Smooth muscle cell (in vitro differentiated cells): ENCODE measurements at regions not wholly inside any gene's neighbourhood (a gene's known extent, or its start where the extent isn't known, plus 50 kb on each side); places are given as distances from the start of the nearest gene placed in this dataset.

Experiments used
- DNase-seq: peaks from one replicate; lab custom pipeline; 2025; ENCODE audit not compliant: unreplicated experiment; lab: John Stamatoyannopoulos, UW
- H2AFZ ChIP-seq: fragments of 200-600 bp; sonication (generic); 2 replicates; pipeline ENCODE4 v1.6.0; 2016; ENCODE audit warnings: antibody characterized with exemption, low read depth, mild to moderate bottlenecking
- H3F3A ChIP-seq: fragments of 200-600 bp; sonication (generic); 2 replicates; pipeline ENCODE4 v1.6.0; 2017; ENCODE audit warnings: antibody characterized with exemption, low read depth
- H3K27ac ChIP-seq: fragments of 200-600 bp; sonication (generic); 2 replicates; pipeline ENCODE4 v1.5.1; 2016; ENCODE audit warnings: low read depth, mild to moderate bottlenecking
- H3K27me3 ChIP-seq: fragments of 200-600 bp; sonication (generic); 2 replicates; pipeline ENCODE4 v1.6.1; 2016; ENCODE audit warnings: low read depth, mild to moderate bottlenecking
- H3K36me3 ChIP-seq: fragments of 200-600 bp; sonication (generic); 2 replicates; pipeline ENCODE4 v1.5.1; 2016; ENCODE audit warnings: low read depth
- H3K4me1 ChIP-seq: fragments of 200-600 bp; sonication (generic); 2 replicates; pipeline ENCODE4 v1.5.1; 2016; ENCODE audit warnings: low read depth
- H3K4me2 ChIP-seq: fragments of 200-600 bp; sonication (generic); 2 replicates; pipeline ENCODE4 v1.6.0; 2016; ENCODE audit warnings: mild to moderate bottlenecking
- H3K4me3 ChIP-seq: fragments of 200-600 bp; sonication (generic); 2 replicates; pipeline ENCODE4 v1.5.1; 2016; ENCODE audit warnings: mild to moderate bottlenecking
- H3K79me2 ChIP-seq: fragments of 200-600 bp; sonication (generic); 2 replicates; pipeline ENCODE4 v1.6.0; 2016; ENCODE audit warnings: low read depth, mild to moderate bottlenecking
- H3K9ac ChIP-seq: fragments of 200-600 bp; sonication (generic); 2 replicates; pipeline ENCODE4 v1.6.0; 2016; ENCODE audit warnings: low read depth
- H3K9me3 ChIP-seq: fragments of 200-600 bp; sonication (generic); replicated peaks from 2 replicates; pipeline ENCODE4 v1.5.1; 2016; ENCODE audit warnings: low read depth
- H4K20me1 ChIP-seq: fragments of 200-600 bp; sonication (generic); 2 replicates; pipeline ENCODE4 v1.6.0; 2016; ENCODE audit warnings: low read depth
- WGBS: methylation state at CpG from one replicate; pipeline ENCODE4 v1.1.7; 2016; ENCODE audit warnings: low lambda C conversion rate; 5-methylcytosine and 5-hydroxymethylcytosine counted together
- TF ChIP-seq, protein P1 (sequence below): fragments of 200-600 bp; sonication (generic); IDR thresholded peaks from 2 replicates; pipeline ENCODE4 v1.5.1; 2017; ENCODE audit warnings: borderline replicate concordance, mild to moderate bottlenecking, antibody characterized with exemption; ENCODE audit not compliant: insufficient read depth, poor library complexity, severe bottlenecking

DNA sequence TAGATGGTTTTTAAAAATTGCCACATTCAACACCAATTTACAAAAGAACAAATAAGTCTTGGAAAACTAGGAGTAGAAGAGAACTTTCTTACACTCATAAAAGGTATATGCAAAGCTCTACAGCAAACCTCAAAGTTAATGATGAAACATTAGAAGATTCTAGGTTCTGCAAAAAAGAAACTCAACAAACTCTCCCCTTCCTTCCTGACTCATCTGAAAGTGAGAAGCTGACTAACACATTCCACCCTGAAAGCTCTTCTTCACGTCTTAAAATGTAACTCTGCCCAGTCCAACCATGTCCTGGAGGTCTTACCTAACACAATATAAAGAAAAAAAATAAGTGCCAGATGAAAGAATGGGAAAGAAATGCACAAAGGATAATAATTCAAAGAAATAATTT lies 218.9 kb upstream of the ISX start:
- DNase-seq: no peak
- Histone ChIP-seq H3K9me3 (no peaks in the 10 kb centered on the region), H3K9ac (no peak overlapping the region), H3K27me3 (no peaks in the 10 kb centered on the region), H3K36me3 (no peaks in the 10 kb centered on the region), H2AFZ (no peak overlapping the region), H3K4me3 (no peak overlapping the region), H3F3A (peaks cover 14% of the 10 kb centered on the region), H3K79me2 (no peaks in the 10 kb centered on the region), H3K4me1 (peaks cover 17% of the 10 kb centered on the region), H4K20me1 (no peaks in the 10 kb centered on the region), H3K4me2 (peak overlapping the region; percentile 20), H3K27ac (peak overlapping the region; percentile 91)
- WGBS: 2% methylated on average over 1 of the region's 1 CpG
- TF ChIP-seq, protein P1, sequence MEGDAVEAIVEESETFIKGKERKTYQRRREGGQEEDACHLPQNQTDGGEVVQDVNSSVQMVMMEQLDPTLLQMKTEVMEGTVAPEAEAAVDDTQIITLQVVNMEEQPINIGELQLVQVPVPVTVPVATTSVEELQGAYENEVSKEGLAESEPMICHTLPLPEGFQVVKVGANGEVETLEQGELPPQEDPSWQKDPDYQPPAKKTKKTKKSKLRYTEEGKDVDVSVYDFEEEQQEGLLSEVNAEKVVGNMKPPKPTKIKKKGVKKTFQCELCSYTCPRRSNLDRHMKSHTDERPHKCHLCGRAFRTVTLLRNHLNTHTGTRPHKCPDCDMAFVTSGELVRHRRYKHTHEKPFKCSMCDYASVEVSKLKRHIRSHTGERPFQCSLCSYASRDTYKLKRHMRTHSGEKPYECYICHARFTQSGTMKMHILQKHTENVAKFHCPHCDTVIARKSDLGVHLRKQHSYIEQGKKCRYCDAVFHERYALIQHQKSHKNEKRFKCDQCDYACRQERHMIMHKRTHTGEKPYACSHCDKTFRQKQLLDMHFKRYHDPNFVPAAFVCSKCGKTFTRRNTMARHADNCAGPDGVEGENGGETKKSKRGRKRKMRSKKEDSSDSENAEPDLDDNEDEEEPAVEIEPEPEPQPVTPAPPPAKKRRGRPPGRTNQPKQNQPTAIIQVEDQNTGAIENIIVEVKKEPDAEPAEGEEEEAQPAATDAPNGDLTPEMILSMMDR: no peak

DNA sequence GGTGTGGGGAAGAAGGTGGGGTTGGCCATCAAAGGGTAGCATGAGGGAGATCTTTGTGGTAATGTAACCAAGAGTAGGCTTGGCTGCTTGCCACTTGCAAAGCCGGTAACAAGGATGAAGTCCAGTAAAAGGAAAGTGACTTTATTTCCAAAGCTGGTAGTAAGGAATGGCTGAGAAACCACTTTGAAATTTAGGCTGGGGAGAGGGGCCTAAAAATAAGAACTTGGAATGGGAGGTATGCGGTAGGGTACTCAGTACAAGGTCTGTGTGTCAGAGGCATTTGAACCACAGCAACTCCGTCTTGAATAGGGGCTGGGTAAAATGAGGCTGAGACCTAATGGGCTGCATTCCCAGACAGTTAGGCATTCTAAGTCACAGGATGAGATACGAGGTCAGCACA lies 216.0 kb upstream of the ISX start:
- H4K20me1 ChIP-seq: no peaks in the 10 kb centered on the region
- TF ChIP-seq, protein P1: no peak
- H3K27me3 ChIP-seq: no peaks in the 10 kb centered on the region
- H3K9ac ChIP-seq: peak overlapping the region; percentile 45
- peak overlapping the region; percentile 47 for H3K4me2 ChIP-seq
- peaks cover 12% of the 10 kb centered on the region for H3K4me1 ChIP-seq
- WGBS: 5% methylated on average over 4 of the region's 4 CpGs
- no peaks in the 10 kb centered on the region for H3K9me3 ChIP-seq
- DNase-seq: no peak
- no peaks in the 10 kb centered on the region for H3K36me3 ChIP-seq
- no peak overlapping the region for H2AFZ ChIP-seq
- H3K4me3 ChIP-seq: no peak overlapping the region
- H3K27ac ChIP-seq: peak overlapping the region; percentile 91
- no peaks in the 10 kb centered on the region for H3K79me2 ChIP-seq
- H3F3A ChIP-seq: peaks cover 14% of the 10 kb centered on the region

DNA sequence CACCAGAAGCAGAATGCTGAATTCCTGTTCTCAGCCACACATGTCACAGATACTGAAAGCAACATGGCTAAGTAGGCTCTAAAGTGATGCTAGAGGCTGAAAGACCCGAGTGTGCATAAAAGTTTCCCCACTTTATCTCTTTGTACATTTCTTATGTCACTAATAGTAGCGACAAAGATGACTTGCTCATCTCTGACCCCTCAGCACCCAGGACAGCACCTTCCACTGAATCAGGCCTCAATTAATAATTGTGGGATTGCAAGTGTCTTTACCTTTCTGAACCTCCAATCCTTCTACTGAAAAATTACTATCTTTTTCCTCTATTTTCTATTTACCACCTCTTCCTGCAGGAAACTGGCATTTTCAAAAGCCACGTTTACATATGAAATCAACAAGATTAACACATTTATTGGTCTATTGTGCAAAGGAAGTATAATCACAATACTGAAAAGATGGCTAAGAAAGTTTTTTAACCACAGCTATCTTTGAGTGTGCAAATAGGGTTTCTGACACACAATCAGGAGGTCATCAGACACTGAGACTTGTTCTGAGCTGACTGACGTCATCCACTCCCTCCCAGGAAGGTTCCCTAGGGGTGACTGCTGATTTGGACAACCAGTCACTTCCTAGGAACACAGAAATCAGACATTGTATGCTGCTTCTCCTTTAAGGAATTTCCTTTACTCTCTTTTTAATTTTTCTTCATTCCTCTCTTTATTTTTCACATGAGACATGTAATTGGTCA lies 213.9 kb upstream of the ISX start:
- Histone ChIP-seq H3K36me3 (no peaks in the 10 kb centered on the region), H3F3A (peaks cover 6% of the 10 kb centered on the region), H3K4me1 (peaks cover 4% of the 10 kb centered on the region), H3K4me2 (no peak overlapping the region), H3K27ac (no peak overlapping the region), H4K20me1 (no peaks in the 10 kb centered on the region), H3K4me3 (no peak overlapping the region), H3K79me2 (no peaks in the 10 kb centered on the region), H3K27me3 (no peaks in the 10 kb centered on the region), H3K9me3 (no peaks in the 10 kb centered on the region), H3K9ac (no peak overlapping the region), H2AFZ (no peak overlapping the region)
- no peak for DNase-seq
- WGBS: 65% methylated on average over 4 of the region's 4 CpGs
- TF ChIP-seq, protein P1: no peak

GRCh38 chr22:34855471-34855870 lies 210.5 kb upstream of the ISX start:
- Histone ChIP-seq H3F3A (no peaks in the 10 kb centered on the region), H3K9ac (no peak overlapping the region), H3K4me2 (no peak overlapping the region), H3K9me3 (no peaks in the 10 kb centered on the region), H3K79me2 (no peaks in the 10 kb centered on the region), H3K27ac (no peak overlapping the region), H2AFZ (no peak overlapping the region), H4K20me1 (no peaks in the 10 kb centered on the region), H3K4me3 (no peak overlapping the region), H3K36me3 (no peaks in the 10 kb centered on the region), H3K27me3 (no peaks in the 10 kb centered on the region), H3K4me1 (no peaks in the 10 kb centered on the region)
- WGBS: 98% methylated on average over 5 of the region's 5 CpGs
- DNase-seq: no peak
- TF ChIP-seq, protein P1: no peak
